Suppressor macrophage treated with lipopolysaccharide for 4 hours (primary cell): ENCODE measurements at regions not wholly inside any gene's neighbourhood (a gene's known extent, or its start where the extent isn't known, plus 50 kb on each side); places are given as distances from the start of the nearest gene placed in this dataset.
"Not testable (repeated sequence)": the region's sequence is repeated elsewhere in the genome, so short reads cannot be mapped to it uniquely, and the experiment has no call there.

Experiments used
- DNase-seq: peaks from one replicate; pipeline ENCODE4 v3.0.0-alpha.2; 2020

DNA sequence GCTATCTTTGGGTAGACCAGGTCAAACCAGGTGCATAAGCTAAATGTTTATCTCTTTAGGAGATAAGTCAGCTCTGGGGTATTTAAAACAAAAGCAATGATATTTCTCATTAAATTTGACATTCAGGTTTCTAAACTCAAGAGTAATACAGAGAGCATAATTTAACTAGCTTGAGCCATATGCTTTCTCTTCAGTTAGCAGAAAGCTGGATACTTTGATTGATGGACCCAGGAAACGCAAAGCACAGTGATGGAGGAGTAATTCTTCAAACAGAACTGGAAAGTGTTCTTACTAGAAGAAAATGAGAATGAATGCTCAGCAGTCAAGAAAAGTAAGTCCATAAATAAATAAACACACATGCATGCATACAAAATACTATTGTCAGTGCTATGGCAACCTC is 885.7 kb upstream of the RAG2 start:
- no peak for DNase-seq

DNA sequence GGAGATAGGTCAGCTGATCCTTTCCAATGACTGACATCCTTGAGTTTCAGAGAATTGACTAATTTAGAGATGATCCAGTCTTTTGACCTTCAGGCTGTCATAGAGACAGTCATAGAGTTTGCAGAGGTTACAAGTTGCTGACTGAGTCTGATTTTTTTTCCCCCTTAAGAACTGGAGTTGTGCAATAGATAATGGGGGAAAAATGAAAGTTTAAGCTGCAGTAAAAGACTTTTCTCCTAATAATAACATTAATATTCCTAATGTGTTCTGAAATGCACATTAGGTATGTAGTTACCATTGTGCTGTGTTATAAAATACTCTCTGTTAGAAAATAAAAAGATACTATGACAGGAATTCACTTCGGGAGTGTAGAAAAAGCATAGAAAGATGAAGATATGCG is 876.9 kb upstream of the RAG2 start:
- peak; percentile 1 for DNase-seq

DNA sequence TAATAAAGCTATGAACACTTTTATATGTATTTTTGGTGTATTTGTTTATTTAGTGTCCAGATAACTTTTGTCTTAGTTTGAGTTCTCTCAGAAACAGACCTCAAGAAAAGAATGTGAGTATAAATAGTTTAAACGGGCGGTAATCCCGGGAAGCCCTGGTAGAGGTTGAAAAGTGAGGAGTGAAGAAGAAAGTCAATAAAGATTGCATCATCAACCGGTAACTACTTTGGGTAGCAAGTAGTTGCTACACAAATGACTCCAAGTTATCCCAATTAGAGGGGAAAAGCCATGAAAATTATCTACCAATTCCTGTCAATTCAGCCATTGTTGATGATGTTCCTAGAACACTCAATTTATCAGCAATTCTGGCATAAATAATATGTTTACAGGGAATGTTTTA is 870.3 kb upstream of the RAG2 start:
- no peak for DNase-seq

DNA sequence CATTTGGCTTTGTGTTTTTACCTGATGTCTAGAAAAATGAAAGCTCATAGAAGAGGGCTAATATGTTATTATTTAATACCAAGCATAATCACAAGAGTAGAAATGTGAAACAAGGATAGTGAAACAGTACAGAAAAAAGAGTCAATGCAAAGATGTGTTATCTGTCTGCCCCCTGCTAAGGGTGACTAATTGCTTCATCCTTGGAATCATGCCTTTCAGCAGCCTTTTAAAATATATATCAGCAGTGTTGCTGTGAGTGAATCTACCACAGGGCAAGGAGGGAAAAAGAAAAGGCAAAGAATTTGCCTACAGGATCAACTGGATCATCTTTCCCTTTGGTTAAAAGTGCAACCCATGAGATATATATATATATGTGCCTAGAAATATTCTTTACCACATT is 867.2 kb upstream of the RAG2 start:
- no peak for DNase-seq

DNA sequence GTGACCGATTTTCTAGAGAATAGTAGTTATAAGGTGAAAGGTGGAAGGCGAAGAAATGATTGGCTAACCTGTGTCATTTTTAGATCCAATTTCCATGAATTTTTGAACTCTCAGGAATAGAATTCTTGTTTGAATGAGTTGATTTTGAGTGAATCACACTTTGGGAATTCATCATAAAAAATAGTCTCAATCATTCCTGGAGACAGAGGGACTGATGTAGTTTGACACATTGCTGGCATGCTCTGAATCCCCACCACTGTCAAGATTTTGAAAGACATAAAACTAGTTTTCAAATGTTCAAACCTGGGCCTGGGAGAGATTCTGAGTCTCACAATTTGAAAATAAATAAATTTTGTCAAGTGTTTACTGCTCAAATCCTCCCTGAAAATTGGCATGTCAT is 861.4 kb upstream of the RAG2 start:
- no peak for DNase-seq

DNA sequence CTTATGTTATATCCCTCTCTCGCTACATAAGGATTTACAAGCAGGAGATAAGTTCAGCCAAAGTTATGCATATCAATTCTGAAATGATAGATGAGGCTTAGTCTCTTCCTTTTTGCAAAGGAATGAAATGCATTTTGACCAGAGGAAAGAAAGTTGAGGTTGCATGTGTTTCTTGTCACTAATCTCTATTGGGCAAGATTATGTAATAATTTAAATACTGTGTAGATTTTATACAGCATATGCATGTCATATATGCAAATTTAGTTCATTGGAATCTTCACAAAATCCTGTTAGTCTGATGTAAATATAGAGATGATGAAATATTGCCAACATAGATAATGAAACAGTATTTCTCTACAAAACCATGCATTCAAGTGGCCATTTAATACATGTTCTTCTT is 858.7 kb upstream of the RAG2 start:
- no peak for DNase-seq

DNA sequence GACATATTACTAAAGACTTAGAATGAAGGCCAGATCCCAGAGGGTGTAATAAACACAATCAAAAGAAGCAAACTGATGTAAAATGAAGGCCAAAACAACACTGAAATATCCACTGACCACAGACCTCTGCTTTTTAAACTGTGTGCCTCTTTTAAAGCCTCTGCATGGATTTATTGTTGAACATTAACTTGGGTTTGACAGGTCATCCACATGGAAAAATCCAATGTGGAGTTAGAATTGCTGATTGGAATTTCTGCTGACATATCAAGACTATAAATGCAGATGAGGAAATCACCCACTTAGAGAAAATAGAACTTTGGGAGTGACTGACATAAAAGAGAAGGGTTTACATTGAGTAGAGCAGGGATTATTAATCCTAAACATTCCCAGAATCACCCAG is 853.9 kb upstream of the RAG2 start:
- DNase-seq, result no peak

DNA sequence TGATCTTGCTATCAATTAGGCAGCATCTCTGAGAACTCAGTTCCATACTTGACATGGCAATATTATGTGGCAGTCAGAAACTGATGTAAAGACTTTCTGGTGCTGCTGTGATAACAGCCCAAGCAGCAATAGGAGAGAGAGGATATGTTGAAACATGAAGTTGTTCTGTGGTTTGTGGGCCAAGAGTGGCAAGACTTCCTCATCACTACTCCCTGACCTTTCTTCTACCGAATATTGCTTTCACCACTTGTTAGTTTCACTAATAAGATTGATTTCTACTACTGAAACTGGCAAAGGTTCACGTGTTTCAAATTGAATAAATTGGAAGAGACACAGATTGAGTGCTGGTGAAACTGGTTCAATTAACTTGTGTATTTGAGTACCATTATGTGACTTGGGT is 852.6 kb upstream of the RAG2 start:
- peak; percentile 22 for DNase-seq

DNA sequence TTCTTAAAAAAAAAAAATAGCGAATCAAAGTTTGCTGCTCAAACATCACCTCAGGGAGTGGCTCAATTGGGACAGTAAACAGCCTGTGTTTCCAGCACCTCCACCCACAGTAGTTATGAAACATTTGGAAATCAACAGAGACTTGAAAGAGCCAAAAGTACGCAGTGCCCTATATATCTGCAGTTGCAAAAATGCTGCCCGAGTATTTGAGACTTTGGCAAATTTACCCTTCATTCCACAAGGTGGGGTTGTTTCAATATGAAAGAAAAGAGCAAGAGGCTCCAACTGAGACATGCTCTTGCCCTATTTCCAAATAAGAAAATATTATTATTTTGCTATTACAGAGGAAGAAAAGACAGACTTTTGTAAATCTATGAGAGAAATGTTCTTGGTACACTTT is 851.1 kb upstream of the RAG2 start:
- peak; percentile 18 for DNase-seq

DNA sequence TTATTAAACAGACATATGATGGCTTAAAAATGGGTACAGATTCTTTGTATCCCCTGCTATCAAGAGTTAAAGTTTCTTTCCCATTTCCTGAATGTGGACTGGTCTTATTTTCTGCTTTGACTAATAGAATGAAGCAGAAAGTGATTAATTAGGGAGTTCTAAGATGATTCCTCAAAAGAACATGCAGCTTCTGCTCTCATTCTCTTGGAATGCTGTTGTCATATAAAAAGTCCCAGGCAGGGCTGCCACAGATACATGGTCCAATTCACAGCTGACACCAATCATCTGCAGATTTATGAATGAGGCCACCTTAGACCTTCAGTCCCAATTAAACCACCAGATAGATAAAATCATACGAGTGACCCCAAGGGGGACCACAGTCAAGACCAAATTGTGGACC is 844.5 kb upstream of the RAG2 start:
- no peak for DNase-seq

DNA sequence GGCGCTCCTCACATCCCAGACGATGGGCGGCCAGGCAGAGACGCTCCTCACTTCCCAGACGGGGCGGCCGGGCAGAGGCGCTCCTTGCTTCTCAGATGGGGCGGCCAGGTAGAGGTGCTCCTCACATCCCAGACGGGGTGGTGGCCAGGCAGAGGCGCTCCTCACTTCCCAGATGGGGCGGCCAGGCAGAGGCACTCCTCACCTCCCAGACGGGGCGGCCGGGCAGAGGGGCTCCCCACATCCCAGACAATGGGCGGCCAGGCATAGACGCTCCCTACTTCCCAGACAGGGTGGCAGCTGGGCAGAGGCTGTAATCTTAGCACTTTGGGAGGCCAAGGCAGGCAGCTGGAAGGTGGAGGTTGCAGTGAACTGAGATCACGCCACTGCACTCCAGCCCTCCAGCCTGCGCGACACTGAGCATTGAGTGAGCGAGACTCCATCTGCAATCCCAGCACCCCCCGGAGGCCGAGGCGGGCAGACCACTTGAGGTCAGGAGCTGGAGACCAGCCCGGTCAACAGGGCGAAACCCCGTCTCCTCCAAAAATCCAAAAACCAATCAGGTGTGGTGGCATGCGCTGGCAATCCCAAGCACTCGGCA is 833.7 kb upstream of the RAG2 start:
- not testable (repeated sequence) for DNase-seq

DNA sequence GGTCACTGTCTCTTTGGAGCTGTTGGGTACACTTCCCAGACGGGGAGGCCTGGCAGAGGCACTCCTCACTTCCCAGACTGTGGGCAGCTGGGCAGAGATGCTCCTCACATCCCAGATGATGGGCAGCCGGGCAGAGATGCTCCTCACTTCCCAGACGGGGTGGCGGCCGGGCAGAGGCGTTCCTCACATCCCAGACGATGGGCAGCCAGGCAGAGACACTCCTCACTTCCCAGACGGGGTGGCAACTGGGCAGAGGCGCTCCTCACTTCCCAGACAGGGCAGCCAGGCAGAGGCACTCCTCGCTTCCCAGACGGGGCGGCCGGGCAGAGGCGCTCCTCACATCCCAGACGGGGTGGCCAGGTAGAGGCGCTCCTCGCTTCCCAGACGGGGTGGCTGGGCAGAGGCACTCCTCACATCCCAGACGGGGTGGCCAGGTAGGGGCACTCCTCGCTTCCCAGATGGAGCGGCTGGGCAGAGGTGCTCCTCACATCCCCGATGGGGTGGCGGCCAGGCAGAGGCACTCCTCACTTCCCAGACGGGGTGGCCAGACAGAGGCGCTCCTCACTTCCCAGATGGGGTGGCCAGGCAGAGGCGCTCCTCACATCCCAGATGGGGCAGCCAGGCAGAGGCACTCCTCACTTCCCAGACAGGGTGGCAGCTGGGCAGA is 833.1 kb upstream of the RAG2 start:
- DNase-seq, result not testable (repeated sequence)

DNA sequence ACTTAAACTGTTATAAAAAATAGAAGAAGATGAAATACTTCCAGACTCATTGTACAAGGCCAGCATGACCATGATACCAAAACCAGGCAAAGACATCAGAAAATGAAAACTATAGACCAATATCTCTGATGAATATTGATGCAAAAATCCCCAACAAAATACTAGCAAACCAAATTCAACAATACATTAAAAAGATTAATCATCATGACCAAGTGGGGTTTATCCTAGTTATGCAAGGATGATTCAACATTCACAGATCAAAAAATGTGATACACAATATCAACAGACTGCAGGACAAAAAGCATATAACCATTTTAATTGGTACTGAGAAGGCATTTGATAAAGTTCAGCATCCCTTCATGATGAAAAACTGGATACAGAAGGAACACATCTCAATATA is 824.5 kb upstream of the RAG2 start:
- no peak for DNase-seq

DNA sequence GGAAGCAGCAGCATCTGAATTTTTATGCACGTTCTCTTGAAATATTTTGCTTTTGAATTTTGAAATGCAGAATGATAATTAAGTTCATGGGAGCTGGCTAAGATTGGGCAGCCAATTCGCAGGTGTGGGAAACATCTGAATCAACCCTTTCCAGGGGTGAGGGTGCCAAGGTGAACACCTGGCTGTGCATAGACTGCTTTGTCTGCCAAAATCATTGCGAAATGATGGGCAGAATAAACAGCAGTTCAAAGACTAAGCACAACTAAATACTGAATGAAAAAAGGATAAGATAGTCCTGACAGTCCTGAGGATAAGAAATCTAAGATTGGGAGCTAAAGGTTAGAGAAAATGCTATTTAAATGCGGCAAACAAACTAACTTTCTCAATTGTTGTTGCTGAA is 813.3 kb upstream of the RAG2 start:
- no peak for DNase-seq

DNA sequence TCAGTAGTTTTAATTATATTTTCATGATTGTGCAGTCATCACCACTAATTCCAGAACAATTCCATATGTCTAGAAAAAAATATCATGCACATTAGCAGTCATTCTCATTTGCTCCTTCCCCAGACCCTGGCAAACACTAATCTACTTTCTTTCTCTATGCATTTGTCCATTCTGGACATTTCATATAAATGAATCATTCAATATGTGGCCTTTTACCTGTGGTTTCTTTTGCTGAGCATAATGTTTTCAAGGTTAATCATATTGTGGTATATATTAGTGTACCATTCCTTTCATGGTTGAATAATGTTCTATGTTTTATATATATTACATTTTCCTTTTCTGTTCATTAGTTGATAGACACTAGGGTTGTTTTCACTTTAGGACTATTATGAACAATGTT is 811.1 kb upstream of the RAG2 start:
- no peak for DNase-seq

DNA sequence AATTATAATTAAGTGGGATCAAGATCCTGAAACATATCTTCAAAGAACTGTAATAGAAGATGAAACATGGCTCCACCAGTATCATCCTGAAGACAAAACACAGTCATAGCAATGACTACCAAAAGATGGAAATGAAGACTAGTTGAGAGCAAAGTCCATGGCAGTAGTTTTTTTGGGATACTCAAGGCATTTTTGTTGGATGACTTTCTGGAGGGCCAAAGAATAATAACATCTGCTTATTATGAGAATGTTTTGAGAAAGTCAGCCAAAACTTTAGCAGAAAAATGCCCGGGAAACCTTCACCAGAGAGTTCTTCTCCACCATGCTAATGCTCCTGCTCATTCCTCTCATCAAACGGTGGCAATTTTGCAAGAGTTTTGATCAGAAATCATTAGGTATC is 809.4 kb upstream of the RAG2 start:
- no peak for DNase-seq

DNA sequence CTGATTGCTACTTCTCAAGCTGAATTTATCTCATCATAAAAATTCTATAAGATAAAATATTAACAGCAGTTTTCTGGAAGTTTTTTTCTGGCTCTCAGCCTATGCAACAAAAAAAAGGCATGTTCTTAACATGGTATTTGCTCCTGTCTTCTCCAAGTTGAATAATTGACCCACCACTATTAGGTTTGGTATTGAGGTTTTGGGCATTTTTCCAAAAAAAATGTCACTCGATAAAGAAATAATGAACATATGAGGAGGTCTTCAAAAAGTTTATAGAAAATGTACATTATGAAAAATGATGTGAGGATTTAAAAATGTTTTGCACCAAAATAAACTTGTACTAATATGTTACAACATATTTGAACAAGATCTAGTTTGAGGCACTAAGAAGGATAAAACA is 808.6 kb upstream of the RAG2 start:
- no peak for DNase-seq

DNA sequence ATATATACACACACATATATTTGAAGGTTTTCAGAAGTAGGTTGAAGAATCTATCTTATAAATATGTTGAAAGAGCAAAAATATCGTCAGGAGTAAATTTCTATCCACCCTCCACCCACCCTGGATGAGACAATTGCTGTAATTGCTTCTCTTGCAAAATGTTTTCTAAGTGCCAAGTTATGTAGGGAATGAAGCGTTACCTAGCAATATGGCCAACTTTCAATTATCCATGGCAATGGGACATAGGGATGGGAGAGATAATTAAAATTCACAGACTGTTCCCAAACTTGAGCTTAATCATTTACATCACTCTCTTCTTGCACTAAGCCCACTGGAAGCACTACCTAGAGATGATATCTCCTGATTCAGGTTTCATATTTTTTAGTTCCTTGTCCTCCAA is 806.2 kb upstream of the RAG2 start:
- no peak for DNase-seq

DNA sequence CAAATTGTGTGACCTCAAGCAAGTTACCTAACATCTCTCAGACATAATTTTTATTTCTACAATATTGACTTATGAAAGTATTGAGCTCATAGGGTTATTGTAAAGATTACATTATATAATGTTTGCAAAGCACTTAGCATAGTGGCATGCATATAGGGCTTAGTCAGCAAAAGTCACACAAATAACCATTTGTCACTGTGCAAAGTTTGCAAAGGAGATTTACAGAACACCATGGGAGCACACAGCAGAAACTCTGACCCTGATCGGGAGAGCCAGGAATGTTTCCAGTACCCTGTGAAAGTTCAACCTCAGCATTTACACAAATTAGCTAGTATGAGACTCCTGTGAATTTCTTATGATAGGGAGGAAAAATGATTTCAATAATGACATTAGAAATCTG is 804.6 kb upstream of the RAG2 start:
- DNase-seq, result no peak

DNA sequence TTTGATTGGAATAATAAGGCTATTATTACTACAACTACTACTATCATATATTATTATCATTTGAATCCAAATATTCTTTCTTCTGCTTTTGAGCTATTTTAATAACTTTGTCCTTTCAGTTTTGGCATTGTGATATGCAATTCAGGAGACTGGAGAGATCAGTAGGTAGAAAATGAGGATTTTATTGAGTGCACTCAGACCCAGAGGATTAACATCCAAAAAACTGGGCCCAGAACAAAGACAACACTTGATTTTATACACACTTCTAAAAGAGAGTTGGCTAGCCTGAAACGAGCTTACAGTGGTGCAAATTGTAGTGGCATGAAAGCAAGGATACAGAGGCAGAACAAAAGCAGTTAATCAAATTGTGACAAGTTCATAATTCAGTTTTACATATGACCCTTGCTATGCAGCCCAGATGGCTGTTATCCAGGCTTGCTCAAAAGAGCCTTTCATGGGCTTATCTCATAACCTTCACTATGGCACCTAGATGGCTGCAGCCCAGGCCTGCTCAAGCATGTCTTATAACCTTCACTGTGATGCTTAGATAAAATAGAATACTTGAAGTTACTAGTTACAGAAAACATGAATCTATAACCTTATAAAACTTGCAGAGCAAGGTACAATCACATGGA is 796.3 kb upstream of the RAG2 start:
- DNase-seq, result no peak

DNA sequence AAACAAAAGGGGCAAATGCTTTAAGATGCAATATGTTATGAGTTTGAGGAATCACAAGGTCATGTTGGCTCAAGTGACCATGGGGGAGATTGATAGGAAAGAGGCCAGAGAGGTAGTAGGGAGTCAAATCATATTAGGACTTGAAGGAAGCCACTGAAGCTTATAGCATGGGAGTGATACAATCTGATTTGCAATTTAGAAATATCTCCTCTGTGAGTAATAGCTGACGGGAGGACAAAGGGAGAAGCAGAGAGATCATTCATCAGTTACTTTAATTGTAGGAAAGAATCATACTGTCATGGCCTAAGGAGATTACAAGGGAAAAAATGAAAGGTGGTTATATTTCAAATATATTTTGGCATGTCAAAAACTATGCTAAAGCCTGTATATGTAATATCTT is 793.6 kb upstream of the RAG2 start:
- DNase-seq, result no peak

DNA sequence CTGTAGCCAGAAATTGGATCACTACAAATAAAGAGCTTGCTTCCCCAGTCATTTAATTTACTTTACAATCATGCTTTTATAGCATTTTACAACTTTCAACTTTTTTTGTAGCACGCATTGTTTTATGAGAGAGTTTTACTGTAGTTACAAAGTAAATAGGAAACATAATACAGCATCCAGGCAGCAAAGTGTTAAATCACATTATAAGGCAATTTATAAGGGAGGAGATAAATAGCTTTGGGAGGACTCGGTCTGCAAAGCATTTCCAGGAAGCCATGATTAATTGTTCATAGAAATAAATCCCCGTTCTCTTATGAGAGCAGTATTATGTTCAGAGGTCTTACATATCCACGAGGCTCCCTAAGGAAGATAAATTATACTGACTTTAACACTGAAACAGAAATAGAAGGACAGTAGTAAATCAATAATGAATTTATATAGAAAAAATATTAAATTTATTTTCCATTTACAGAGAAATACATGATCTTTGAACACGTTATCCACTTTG is 792.6 kb upstream of the RAG2 start:
- no peak for DNase-seq

DNA sequence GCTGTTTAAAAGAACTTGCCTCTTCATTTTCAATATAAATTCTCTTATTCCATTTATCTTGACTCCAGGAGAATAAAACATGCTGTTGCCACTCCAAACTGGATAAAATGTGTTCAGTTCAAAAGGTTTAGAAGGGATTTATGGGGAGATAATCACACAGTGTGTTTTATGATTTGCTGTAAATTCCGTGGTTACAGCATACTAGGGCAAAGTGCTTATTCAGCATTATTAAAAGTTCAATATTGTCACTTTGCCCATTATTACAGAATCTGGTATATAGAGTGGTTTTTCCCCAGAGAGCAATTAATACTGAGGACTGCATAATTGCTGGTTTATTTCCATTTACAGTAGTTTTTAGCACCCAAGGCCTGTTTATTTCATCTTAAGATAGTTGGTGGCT is 780.9 kb upstream of the RAG2 start:
- no peak for DNase-seq

DNA sequence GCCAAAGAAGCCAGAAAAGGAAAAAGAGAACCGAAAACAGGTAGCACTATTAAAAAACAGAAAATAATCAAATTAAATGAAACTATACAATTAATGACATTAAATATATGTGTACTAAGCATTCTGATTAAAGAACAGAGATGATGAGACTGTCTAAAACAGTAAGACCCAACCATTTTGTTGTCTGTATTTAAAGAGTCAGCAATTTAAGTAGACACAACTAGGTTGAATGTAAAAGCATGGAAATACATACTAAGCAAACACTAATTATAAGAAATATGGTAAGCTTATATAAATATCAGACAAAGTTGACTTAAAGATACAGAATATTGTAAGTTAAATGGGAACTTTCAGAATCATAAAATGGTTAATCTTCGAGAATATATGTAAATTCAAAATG is 774.6 kb upstream of the RAG2 start:
- DNase-seq, result no peak
